HEK293T (cell line): ENCODE measurements at regions not wholly inside any gene's neighbourhood (a gene's known extent, or its start where the extent isn't known, plus 50 kb on each side); places are given as distances from the start of the nearest gene placed in this dataset.

Experiments used
- CTCF ChIA-PET: fragments of 350-600 bp; formaldehyde crosslinking; extraction: SDS; loops from one replicate; lab custom pipeline; 2021; ENCODE audit warnings: antibody characterized with exemption, inconsistent platforms; lab: Yijun Ruan, JAX
- POLR2A ChIA-PET: fragments of 350-600 bp; formaldehyde crosslinking; extraction: SDS; loops from one replicate; lab custom pipeline; 2020; ENCODE audit warnings: antibody characterized with exemption, inconsistent platforms; lab: Yijun Ruan, JAX
- DNase-seq: peaks from one replicate; pipeline ENCODE4 v3.0.0; 2012; ENCODE audit warnings: mixed read lengths; ENCODE audit errors: extremely low spot score
- ARNT ChIP-seq: fragments of 450-650 bp; IDR thresholded peaks from 2 replicates; pipeline ENCODE4 v1.6.1; 2017; ENCODE audit warnings: mild to moderate bottlenecking
- BHLHE40 ChIP-seq: fragments of 450-650 bp; IDR thresholded peaks from 2 replicates; pipeline ENCODE4 v1.6.1; 2016; ENCODE audit warnings: mild to moderate bottlenecking, moderate library complexity, borderline replicate concordance
- CTBP1 ChIP-seq: fragments of 450-650 bp; IDR thresholded peaks from 2 replicates; pipeline ENCODE4 v1.6.1; 2016; ENCODE audit warnings: borderline replicate concordance
- ELF4 ChIP-seq: fragments of 450-650 bp; IDR thresholded peaks from 2 replicates; pipeline ENCODE4 v1.6.1; 2017; ENCODE audit warnings: antibody characterized with exemption
- FOXA1 ChIP-seq: fragments of 450-650 bp; IDR thresholded peaks from 2 replicates; pipeline ENCODE4 v1.6.1; 2016; ENCODE audit warnings: mild to moderate bottlenecking
- FOXK2 ChIP-seq: fragments of 450-650 bp; IDR thresholded peaks from 2 replicates; pipeline ENCODE4 v1.6.1; 2016; ENCODE audit warnings: mild to moderate bottlenecking
- FOXM1 ChIP-seq: fragments of 450-650 bp; IDR thresholded peaks from 2 replicates; pipeline ENCODE4 v1.6.1; 2017; ENCODE audit warnings: mild to moderate bottlenecking, borderline replicate concordance
- HDGF ChIP-seq: fragments of 450-650 bp; IDR thresholded peaks from 2 replicates; pipeline ENCODE4 v1.6.1; 2017; ENCODE audit warnings: antibody characterized with exemption, borderline replicate concordance
- L3MBTL2 ChIP-seq: fragments of 450-650 bp; conservative IDR thresholded peaks from 2 replicates; pipeline ENCODE4 v1.6.1; 2016; ENCODE audit warnings: mild to moderate bottlenecking
- LEF1 ChIP-seq: fragments of 450-650 bp; IDR thresholded peaks from 2 replicates; pipeline ENCODE4 v1.6.1; 2017; ENCODE audit warnings: mild to moderate bottlenecking, borderline replicate concordance
- NFRKB ChIP-seq: fragments of 450-650 bp; IDR thresholded peaks from 2 replicates; pipeline ENCODE4 v1.6.1; 2016; ENCODE audit warnings: mild to moderate bottlenecking, moderate library complexity
- SP1 ChIP-seq: fragments of 450-650 bp; IDR thresholded peaks from 2 replicates; pipeline ENCODE4 v1.6.1; 2017
- SUZ12 ChIP-seq: fragments of 450-650 bp; IDR thresholded peaks from 2 replicates; pipeline ENCODE4 v1.6.1; 2016; ENCODE audit warnings: mild to moderate bottlenecking
- TARDBP ChIP-seq: fragments of 450-650 bp; IDR thresholded peaks from 2 replicates; pipeline ENCODE4 v1.6.1; 2016
- ZNF384 ChIP-seq: fragments of 450-650 bp; IDR thresholded peaks from 2 replicates; pipeline ENCODE4 v1.6.1; 2016
- TF ChIP-seq, protein P1 (sequence below): fragments of 450-650 bp; IDR thresholded peaks from 2 replicates; pipeline ENCODE4 v1.6.1; 2016

DNA sequence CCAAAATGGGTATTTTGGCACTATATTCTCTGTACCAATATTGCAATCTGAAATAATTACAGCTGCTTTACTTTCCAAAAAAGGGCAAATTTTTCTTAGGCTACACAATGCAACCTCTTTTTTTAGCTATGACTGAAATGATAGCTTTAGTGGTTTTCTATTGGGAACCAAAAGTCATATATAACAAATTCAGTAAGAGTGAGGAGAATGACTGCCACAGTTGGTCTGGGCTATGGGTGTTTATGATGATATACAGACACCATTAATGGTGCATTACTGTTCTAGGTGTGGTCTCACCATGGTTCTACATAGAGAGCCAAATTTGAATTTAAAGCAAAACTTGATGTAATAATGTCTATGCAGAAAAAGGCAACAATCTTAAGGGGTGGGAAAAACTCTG lies 72.3 kb upstream of the PTBP2 start:
- CTCF ChIA-PET: no interaction called here
- TF ChIP-seq FOXA1 (no peak), ELF4 (no peak), SP1 (no peak), SUZ12 (no peak), BHLHE40 (no peak), ARNT (no peak), FOXK2 (no peak), HDGF (no peak), L3MBTL2 (no peak), TARDBP (no peak), CTBP1 (no peak), LEF1 (no peak)
- DNase-seq: no peak
- POLR2A ChIA-PET: no interaction called here

DNA sequence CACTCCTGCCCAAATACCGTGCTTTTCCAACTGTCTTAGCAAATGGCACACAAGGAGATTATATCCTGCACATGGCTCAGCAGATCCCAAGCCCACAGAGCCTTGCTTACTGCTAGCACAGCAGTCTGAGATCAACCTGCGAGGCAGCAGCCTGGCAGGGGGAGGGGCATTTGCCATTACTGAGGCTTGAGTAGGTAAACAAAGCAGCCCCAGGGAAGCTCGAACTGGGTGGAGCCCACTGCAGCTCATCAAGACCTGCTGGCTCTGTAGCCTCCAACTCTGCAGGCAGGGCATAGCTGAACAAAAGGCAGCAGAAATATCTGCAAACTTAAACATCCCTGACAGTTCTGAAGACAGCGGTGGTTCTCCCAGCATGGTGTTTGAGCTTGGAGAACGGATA lies 70.1 kb upstream of the PTBP2 start:
- POLR2A ChIA-PET: no interaction called here

DNA sequence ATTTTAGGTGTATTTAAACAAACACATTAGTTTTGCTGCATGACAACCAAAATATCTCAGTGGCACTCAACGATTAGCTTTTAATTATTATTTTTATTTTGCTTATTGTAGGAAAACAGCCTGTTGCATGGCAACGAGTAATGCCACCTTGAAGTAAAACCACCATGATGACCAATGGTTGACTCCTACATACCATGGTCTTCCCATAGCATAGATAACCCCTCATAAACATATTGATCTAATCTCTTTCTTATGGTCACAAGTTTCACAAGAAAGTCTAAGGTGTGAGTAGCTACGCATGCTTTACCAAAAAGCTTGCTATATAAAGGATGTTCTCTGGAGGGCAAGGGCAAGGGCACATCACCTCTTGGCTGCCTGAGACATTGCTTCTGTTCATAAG lies 61.5 kb upstream of the PTBP2 start:
- ChIA-PET POLR2A (no interaction called here), CTCF (no interaction called here)
- TF ChIP-seq ZNF384 (no peak), TARDBP (no peak), SP1 (no peak), FOXM1 (no peak), FOXK2 (no peak), FOXA1 (no peak), SUZ12 (no peak), HDGF (no peak), L3MBTL2 (no peak), ELF4 (no peak), LEF1 (no peak), CTBP1 (no peak), BHLHE40 (no peak), NFRKB (no peak), ARNT (no peak)
- TF ChIP-seq, protein P1, sequence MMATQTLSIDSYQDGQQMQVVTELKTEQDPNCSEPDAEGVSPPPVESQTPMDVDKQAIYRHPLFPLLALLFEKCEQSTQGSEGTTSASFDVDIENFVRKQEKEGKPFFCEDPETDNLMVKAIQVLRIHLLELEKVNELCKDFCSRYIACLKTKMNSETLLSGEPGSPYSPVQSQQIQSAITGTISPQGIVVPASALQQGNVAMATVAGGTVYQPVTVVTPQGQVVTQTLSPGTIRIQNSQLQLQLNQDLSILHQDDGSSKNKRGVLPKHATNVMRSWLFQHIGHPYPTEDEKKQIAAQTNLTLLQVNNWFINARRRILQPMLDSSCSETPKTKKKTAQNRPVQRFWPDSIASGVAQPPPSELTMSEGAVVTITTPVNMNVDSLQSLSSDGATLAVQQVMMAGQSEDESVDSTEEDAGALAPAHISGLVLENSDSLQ: no peak
- no peak for DNase-seq

More for the DNA sequence above, 70.1 kb upstream of the PTBP2 start:
- CTCF ChIA-PET: no interaction called here
- TF ChIP-seq LEF1 (no peak), HDGF (no peak), ARNT (no peak), CTBP1 (no peak)
- no peak for DNase-seq

DNA sequence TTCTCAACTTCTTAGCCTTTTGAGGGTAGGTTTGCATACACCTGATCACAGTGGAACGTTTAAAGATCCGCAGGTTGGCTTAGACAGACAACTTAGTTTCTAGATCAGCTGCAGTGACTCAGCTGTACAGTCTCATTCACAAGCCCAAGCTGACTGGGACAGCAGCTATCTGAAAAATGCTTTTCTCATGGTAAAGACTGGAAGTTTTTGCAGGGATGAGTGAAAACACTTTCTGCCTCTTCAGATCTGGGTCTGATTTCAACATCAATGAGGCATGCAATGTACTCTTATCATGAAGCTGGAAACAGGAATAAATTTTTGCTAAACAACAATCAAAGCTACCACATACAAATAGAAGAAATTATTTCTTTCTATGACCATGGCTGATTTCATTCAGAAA lies 61.1 kb upstream of the PTBP2 start:
- CTCF ChIA-PET: no interaction called here
- POLR2A ChIA-PET: no interaction called here
- no peak for DNase-seq
- TF ChIP-seq CTBP1 (no peak), SUZ12 (no peak), L3MBTL2 (no peak), NFRKB (no peak), ARNT (no peak), BHLHE40 (no peak), FOXM1 (no peak), ZNF384 (no peak), FOXA1 (no peak), SP1 (no peak), ELF4 (no peak), FOXK2 (no peak), TARDBP (no peak), LEF1 (no peak), HDGF (no peak)
- TF ChIP-seq, protein P1: no peak
